ENCODE measurements at regions not wholly inside any gene's neighbourhood (a gene's known extent, or its start where the extent isn't known, plus 50 kb on each side); places are given as distances from the start of the nearest gene placed in this dataset.

- TF ChIP-seq CTCF (IDR thresholded peaks at IDR 0.05; ENCODE audit: unreplicated experiment), result no peak
- DNase-seq (ENCODE audit: low spot score in 2 of 2, unreplicated experiment in 2 of 2), result no peak
- Mint-ChIP-seq H3K9me3 (peaks cover 4% of the 10 kb centered on the region), H3K27me3 (ENCODE audit: low read depth) (no peaks in the 10 kb centered on the region), H3K4me3 (no peak overlapping the region), H3K4me1 (peaks cover 32% of the 10 kb centered on the region), H3K36me3 (peaks cover 3% of the 10 kb centered on the region), H3K27ac (no peak overlapping the region)
Measured at GRCh38 chr17:71396711-71397110, 724.1 kb upstream of the SOX9 start.

GRCh38 chr17:71398025-71398424 lies 722.8 kb upstream of the SOX9 start:
- Mint-ChIP-seq H3K4me1 (peaks cover 33% of the 10 kb centered on the region), H3K9me3 (peaks cover 4% of the 10 kb centered on the region), H3K27me3 (ENCODE audit: low read depth) (no peaks in the 10 kb centered on the region), H3K27ac (peak overlapping the region; percentile 4), H3K4me3 (no peak overlapping the region), H3K36me3 (peaks cover 3% of the 10 kb centered on the region)
- no peak for TF ChIP-seq CTCF (IDR thresholded peaks at IDR 0.05; ENCODE audit: unreplicated experiment)
- no peak for DNase-seq (ENCODE audit: low spot score in 2 of 2, unreplicated experiment in 2 of 2)

GRCh38 chr17:71398800-71399219 lies 722.0 kb upstream of the SOX9 start:
- peak overlapping the region; percentile 54 for H3K27ac Mint-ChIP-seq
- no peak for DNase-seq (ENCODE audit: low spot score in 2 of 2, unreplicated experiment in 2 of 2)
- no peaks in the 10 kb centered on the region for H3K27me3 Mint-ChIP-seq (ENCODE audit: low read depth)
- no peak for TF ChIP-seq CTCF (IDR thresholded peaks at IDR 0.05; ENCODE audit: unreplicated experiment)
- peaks cover 33% of the 10 kb centered on the region for H3K4me1 Mint-ChIP-seq
- H3K4me3 Mint-ChIP-seq, result no peak overlapping the region
- peaks cover 4% of the 10 kb centered on the region for H3K9me3 Mint-ChIP-seq
- peaks cover 3% of the 10 kb centered on the region for H3K36me3 Mint-ChIP-seq

GRCh38 chr17:71399221-71399620 lies 721.6 kb upstream of the SOX9 start:
- Mint-ChIP-seq H3K27ac (peak overlapping the region; percentile 54), H3K9me3 (peaks cover 4% of the 10 kb centered on the region), H3K36me3 (peaks cover 3% of the 10 kb centered on the region), H3K27me3 (ENCODE audit: low read depth) (no peaks in the 10 kb centered on the region), H3K4me3 (no peak overlapping the region), H3K4me1 (peaks cover 33% of the 10 kb centered on the region)
- no peak for DNase-seq (ENCODE audit: low spot score in 2 of 2, unreplicated experiment in 2 of 2)
- TF ChIP-seq CTCF (IDR thresholded peaks at IDR 0.05; ENCODE audit: unreplicated experiment), result no peak

GRCh38 chr17:71399649-71400048 lies 721.2 kb upstream of the SOX9 start:
- no peak for TF ChIP-seq CTCF (IDR thresholded peaks at IDR 0.05; ENCODE audit: unreplicated experiment)
- Mint-ChIP-seq H3K4me1 (peaks cover 33% of the 10 kb centered on the region), H3K27ac (peak overlapping the region; percentile 54), H3K36me3 (peaks cover 3% of the 10 kb centered on the region), H3K4me3 (no peak overlapping the region), H3K9me3 (peaks cover 4% of the 10 kb centered on the region), H3K27me3 (ENCODE audit: low read depth) (no peaks in the 10 kb centered on the region)
- no peak for DNase-seq (ENCODE audit: low spot score in 2 of 2, unreplicated experiment in 2 of 2)

- Mint-ChIP-seq H3K36me3 (no peaks in the 10 kb centered on the region), H3K4me1 (peaks cover 31% of the 10 kb centered on the region), H3K27ac (no peak overlapping the region), H3K9me3 (no peaks in the 10 kb centered on the region), H3K27me3 (ENCODE audit: low read depth) (no peaks in the 10 kb centered on the region), H3K4me3 (no peak overlapping the region)
- DNase-seq (ENCODE audit: low spot score in 2 of 2, unreplicated experiment in 2 of 2), result no peak
- TF ChIP-seq CTCF (IDR thresholded peaks at IDR 0.05; ENCODE audit: unreplicated experiment), result no peak
Measured at GRCh38 chr17:71402007-71402406, 718.8 kb upstream of the SOX9 start.
